SHP77 (cell line): ENCODE measurements at regions not wholly inside any gene's neighbourhood (a gene's known extent, or its start where the extent isn't known, plus 50 kb on each side); places are given as distances from the start of the nearest gene placed in this dataset.
A peak's percentile ranks its signal among the peaks of the same experiment; 100 is the strongest.
"Not testable (repeated sequence)": the region's sequence is repeated elsewhere in the genome, so short reads cannot be mapped to it uniquely, and the experiment has no call there.

Experiments used
- DNase-seq, 2 experiments: peaks; one replicate each; lab custom pipeline; 2025; lab: John Stamatoyannopoulos, UW

DNA sequence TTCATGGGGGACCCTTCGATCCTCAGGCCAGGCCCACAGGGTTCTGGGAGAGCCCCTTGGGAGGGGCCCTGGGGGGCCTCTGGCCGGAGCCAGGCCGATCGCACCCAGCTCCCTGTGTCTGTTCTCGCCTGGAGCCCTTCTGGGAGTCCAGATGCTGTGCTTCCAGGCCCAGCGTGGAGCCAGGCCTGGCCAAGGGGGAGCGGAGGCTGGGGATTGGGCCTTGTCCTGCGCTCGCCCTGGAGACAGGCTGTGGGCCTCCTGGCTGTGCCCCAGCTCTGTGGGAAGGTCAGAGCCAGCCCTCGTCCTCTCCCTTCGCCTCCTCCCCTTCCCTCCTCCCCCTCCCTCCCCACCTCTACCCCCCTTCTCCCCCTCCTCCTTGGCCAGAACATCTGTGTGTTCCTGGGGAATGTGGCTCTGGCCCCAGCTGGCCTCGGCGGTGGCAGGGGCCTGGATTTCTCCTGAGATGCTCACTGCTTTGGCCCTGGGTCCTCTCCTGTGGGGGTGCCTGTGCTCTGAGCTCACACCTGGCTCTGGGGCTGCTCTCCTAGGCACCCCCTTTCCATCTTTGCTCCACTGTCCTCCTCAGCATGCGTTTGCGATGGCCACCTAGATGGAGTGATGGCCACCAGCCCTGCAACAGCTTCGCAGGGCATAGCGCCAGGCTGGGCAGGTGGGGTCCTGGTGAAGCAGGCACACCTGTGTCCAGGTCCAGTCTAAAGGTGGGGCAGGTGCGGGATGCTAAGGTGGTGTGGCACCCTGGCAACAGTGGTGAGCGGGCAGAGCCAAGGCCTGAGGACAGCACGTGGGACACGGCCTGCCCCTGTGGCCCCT is 90.6 kb upstream of the CIBAR2 start:
- DNase-seq, result peak; percentile 34 to 36

DNA sequence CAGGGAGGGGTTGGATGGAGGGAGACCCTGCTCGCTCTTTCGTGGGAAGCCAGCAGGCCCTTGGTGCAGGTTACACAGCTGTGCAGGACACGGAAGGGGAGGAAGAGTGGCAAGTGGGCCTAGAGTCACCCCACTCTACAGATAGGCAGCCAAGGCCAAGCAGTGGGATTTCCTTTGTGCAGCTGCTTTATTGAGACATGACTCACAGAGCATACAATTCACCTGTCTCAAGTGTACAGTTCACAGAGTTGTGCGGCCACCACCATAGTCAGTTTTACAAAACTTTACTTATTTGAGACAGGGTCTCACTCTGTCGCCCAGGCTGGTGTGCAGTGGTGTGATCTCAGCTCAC is 91.2 kb upstream of the CIBAR2 start:
- peak in 1 of 2 experiments; percentile 26 for DNase-seq

DNA sequence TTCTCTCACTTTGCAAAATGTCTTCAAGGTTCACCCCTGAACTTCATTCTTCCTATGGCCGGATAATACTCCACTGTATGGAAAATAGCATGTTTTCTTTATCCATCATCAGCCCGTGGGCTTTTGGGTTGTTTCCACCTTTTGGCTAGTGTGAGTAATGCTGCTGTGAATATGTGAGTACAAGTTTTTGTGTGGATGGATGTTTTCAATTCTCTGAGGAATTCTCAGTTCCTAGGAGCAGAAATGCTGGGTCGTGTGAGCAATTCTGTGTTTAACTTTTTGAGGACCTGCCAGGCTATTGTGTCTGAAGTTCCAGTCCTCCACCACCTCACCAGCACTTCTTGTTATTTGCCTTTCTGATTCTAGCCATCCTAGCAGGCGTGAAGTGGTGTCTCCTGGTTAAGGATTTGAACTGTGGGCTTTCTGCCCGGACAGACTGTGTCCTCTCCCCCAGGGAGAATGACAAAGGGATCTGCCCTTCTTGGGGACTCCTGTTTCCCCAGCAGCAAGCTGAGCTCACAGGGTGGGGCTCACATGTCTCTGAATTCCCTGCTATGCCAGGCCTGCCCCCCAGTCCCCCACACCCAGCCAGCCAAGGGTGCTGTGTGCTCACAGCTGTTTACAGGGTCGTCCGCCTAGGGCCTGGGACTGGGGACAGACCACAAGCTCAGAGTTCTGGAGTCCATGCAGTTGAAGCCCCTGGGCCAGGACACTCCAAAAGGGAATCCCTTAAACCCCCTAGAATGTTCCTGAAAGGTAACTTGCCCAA is 92.2 kb upstream of the CIBAR2 start:
- no peak for DNase-seq

DNA sequence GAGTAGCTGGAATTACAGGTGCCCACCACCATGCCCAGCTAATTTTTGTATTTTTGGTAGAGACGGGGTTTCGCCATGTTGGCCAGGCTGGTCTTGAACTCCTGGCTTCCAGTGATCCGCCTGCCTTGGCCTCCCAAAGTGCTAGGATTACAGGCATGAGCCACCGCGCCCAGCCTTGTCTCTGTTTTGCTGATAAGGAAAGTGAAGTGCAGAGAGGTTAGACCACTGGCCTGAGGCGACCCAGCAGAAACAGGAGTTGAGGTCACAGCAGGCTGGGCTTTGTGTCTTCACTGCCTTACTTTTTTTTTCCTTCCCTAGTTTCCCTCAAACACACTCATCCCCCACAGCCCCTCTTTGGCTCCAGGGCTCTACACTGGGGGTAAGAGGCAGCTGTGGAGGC is 93.0 kb upstream of the CIBAR2 start:
- DNase-seq, result not testable (repeated sequence)

DNA sequence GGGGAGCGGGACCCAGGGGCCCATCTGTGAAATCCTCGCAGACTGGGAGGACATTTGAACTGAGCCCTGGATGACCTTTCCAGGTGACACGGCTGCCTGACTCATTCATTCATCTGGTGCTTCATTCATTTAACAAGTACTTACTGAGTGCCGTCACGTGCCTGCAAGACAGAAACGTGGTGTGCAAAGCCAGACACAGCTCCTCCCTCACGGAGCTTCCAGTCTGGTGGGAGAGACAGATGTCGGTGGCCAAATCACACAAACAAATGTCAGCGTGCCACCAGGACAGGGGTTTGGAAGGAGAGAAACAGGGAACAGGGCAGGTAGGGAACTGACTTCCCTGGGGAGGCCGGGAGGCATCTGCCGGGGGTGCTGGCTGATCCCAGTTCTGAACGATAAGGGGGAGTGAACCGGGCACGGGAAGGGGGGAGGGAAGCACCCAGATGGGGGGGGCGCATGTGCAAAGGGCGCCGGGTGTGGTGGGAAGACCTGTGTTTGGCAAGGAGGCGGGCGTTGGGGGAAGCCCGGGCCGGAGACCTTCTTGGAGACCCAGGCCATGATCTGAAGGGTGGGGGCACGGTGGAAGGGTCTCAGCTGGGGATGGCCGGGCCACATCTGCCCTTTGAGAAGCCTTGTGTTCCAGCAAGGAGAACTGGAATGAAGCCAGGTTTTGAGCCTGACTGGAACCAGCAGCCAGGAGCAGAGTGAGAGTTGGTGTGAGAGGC is 93.6 kb upstream of the CIBAR2 start:
- peak; percentile 40 to 62 for DNase-seq

DNA sequence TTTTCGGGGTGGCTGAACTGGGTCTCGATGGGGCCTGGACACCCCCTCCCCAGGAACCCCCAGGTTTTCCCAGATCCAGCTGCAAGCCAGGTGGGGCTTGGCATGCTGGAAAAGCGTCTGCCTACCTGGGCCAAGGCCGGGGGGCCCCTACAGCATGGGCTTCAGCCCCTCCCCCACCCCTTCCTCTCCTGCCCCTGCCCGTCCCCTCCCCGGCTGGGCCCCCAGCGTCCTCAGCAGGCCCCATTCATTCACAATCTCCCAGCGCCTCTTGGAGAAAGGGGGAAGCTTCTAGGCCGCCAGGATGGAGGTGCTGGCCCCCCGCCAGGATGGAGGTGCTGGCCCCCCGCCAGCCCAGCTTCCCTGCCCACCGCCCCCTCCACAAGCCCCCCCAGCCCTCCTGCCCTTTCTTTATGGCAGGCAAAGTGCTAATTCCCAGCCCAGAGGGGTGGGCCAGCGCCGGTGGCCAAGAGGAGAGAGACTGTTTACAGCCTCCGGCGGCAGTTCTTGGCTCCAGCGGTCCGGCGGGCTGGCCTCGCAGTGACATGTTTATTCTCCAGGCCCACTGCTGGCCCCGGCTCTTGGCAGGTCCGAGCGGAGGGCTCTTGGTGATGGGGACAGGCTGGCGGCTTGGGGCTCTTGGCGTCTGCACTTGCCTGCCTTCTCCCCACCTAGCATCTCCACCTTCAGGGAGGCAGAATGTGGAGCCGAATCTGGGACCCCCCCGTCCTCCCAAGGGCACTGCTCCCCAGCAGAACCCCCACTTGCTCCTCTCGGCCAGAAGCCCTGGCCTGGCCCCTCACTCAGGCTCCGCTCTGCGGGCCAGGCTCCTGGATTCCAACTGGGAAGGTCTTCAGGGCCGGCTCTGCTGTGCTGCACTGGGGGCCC is 94.4 kb upstream of the CIBAR2 start:
- peak in 1 of 2 experiments; percentile 41 for DNase-seq

DNA sequence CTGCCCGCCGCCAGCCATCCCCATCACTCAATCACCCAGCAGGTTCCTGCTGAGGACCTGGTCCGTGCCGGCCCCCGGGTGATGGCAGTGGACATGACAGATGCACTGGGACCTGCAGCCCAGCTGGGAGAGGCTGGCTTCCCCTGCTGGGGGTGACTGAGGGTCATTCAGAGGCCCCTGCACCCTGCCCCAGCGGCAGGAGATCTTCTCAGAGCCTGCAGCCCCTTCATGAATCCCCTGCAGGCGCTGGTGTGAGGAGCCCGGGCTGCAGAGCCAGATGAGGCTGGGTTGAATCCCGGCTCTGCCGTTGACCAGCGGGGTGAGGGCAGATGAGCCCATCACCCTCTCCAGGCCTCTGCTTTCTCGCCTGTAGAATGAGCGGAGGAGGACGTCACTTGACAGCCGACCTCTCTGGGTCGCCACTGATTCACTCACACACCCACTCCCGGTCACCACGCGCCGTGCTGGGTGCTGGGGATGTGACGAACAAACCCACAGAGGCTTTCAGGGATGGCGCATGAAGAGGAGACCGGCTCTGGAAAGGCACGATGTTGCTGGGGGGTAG is 95.2 kb upstream of the CIBAR2 start:
- DNase-seq, result no peak

DNA sequence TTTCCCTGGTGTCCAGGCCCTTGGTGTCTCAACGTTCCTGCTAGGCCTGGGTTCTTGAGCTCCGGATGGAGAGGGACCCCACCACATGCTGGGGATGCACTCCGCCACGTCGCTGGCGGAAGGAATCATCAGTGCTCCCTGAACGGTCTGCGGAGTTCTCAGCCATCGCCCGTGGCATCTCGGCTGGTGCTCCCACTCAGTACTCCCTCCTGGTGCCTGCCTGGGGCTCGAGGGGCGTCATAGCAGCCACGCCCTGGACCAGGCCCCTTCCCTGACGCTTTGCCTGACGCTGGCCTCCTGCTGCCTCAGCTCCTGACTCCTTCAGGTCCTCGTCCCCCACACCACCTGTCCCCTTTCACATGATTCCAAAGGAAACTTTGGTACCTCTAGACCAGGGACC is 95.9 kb upstream of the CIBAR2 start:
- no peak for DNase-seq

DNA sequence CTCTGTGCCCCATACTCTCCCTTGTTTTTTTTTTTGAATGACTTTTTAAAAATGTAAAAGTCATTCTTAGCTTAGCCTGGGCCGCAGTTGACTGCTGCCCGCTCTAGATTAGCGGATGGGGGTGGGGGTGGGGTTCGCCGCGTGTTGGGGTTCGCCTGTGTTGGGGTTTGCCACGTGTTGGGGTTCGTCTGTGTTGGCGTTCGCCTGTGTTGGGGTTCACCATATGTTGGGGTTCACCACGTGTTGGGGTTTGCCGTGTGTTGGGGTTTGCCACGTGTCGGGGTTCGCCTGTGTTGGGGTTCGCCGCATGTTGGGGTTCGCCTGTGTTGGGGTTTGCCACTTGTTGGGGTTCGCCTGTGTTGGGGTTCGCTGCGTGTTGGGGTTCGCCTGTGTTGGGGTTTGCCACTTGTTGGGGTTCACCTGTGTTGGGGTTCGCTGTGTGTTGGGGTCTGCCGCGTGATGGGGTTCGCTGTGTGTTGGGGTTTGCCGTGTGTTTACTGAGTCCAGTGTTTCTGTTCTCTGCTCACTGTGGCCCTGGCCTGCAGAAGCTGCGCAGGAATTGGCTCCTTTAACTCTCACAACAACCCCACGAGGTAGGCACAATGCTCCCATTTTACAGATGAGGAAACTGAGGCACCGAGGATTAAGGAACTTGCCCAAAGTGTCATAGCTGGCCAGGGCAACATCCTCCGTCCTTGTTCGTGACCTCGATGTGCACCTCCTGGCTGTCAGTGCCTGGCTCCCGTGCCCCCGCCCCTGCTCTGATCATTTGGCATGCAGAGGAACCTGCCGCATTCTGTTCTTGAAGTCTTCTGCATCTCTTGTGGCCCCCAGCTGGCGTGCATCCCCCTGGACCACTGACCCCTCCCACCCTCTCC is 96.6 kb upstream of the CIBAR2 start:
- no peak for DNase-seq

DNA sequence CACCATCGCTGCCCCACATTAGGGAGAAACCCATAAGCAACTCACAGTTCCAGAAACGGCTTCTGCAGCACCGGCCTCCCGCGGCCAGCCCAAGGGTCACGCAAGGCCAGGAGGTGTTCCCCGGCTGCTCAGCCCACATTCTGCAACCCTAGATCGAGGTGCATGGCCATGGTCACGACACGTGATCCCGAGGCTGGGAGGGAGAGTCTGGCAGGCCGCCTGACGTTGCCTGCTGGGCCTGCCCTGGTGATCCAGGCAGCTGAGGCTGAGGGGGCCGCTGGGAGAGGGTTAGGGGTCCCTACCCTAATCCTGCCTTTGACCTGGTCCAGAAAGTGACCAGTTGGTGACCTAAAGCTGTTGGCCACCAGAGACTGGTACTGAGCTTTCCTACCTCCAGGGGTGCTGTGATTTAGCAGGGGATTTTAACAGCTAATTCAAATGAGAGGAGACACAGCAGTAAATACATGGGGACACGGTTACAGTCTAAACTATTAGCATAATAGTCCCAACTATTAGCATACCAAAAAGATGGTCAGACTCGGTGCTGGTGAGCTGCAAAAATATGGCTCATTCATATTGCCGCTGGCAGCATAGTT is 97.4 kb upstream of the CIBAR2 start:
- no peak for DNase-seq

DNA sequence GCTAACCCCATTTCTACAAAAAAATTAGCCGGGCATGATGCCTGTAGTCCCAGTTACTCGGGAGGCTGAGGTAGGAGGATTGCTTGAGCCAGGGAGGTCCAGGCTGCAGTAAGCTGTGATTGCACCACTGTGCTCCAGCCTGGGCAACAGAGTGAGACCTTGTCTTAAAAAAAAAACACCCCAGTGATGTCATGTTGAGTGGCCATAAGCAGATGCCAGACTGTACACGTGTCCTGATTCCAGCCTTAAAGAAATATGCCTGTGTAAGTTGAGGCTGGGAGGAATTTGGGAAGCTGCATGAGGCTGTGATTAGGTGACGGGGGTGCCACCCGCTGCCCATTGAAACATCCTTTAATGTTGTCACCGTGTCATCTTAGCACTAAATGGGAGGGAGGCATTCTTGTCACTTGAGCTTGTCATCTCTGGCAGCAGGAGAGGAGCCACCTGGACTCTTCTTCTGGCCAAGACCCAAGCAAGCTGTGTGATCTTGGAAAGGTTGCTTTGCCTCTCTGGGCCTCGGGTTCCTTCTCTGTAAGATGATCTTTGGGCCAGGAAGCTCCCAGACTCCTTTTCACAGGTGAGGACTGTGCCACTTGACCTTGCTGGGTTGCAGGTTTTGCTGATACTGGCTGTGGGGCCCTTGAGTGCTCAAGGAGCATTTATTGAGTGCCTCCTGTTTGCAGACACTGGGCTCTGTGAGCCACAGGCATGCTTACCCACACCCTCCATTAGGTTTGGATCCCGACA is 98.3 kb upstream of the CIBAR2 start:
- no peak for DNase-seq

DNA sequence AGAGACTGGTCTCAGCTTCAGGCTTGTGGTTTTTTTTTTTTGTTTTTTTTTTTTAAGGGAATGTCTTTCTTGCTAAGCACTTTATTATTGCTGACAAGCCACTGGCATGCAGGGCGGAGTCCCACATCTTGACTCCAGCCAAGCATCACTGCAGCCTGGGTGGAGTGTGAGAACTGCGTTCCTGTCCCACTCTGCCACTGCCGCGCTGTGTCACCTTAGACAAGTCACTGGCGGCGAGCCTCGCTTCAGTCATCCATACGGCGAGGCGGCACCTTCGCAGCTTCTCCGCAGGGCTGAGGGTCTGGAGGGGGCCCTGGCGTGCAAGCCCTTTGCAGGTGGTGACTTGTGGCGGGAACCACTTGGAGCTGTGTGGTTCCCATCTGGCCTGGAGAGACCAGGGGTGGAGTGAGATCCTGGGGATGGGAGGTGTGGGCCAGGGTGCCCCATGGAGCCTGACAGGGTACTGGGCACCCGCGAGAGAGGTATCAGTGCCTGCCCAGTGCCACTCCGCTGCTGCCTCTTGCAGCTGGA is 99.1 kb upstream of the CIBAR2 start:
- no peak for DNase-seq

DNA sequence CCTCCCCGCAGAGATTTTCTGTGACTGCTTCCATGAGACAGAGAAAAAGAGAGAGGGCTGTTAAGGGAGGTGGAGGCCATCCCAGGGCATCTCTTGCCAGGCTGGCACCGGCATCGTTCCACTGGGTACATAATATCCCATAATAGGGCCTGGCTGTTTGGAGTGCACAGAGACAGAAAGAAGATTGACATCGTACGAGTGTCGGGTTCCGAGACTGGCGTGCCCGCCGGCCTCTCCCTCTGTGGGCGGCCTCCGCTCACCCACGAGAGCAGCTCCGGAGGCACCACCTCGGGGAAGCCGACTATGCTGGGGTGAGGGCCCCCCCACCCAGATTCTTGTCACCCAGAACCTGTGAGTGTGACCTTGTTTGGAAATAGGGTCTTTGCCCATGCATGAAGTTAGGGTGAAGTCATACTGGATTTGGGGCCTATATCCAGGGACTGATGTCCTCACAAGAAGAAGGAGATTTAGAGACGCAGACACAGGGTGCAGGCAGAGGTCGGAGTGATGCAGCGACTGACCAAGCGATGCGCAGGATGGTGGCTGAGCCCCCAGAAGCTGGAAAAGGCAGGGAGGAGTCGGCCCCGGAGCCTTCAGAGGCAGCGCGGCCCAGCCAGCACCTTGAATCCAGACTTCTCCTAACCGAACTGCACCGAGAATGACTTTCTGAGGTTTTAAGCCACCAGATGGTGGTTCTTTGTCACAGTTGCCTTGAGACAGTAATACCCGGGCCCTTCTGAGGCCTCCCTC is 101.8 kb upstream of the CIBAR2 start:
- no peak for DNase-seq

DNA sequence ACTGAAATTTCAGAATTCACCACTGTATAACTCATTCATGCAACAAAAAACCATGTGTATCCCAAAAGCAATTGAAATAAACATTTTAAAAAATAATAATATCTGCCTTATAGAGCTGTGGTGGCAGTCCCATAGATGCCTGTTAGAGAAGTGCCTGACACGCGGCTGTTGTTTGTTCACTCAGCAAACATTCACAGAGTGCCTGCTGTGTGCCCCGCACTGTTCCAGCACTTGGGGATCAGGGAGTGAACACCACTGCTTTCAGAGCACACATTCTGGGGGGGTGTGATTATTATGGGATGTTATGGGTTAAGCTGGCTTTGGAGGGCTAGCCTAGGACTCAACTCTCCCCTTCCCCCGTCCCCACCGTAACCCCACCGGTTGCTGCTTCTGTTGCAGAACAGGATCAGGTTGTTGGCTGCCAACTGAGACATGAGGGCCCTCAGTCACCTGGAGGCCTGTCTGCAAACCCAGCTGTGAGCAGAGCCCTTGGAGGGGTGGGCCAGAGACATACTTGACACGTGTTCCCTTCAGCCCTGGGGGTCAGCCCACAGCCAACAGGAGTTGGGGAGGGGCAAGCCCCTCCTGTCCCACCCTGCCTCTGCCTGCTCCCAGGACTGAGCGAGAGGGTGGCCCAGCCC is 103.3 kb upstream of the CIBAR2 start:
- no peak for DNase-seq

DNA sequence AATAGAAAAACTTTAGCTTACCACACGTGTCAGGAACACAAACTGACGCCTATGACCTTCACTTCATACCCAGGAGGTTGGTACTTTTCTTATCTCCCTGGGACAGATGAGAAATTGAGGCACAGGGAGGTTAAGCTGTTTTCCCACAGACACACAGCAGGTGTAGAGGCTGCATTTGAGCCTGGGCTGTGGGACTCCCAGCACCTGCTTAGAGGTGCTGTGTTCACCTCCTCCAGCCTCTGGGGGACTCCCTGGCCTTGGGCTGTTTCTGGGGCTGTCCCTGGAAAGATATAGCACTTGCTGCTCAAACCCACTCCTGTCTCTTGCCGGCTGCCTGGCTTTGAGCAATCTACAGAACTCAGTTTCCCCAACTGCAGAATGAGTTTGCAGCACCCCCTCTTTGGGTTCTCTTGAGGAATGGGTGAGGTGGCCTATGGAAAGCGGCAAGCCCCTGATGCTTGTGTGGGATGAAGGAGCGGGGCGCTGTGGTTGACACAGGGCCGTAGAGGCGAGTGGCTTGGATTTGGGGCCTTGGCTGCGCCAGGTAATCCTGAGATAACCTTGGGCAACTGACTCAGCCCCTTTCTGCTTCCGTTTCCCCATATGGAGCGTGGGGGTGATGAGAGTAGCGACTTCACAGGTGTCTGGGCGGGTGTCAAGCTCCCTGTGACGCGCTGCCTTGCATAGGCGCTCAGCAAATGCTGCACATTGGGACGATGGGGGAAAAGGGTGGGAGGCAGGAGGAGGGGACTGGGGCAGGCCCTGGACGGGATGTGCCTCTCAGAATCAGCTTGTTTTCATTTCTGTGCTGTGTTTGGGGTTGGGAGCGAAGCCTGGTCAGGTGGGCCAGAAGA is 104.5 kb upstream of the CIBAR2 start:
- no peak for DNase-seq

DNA sequence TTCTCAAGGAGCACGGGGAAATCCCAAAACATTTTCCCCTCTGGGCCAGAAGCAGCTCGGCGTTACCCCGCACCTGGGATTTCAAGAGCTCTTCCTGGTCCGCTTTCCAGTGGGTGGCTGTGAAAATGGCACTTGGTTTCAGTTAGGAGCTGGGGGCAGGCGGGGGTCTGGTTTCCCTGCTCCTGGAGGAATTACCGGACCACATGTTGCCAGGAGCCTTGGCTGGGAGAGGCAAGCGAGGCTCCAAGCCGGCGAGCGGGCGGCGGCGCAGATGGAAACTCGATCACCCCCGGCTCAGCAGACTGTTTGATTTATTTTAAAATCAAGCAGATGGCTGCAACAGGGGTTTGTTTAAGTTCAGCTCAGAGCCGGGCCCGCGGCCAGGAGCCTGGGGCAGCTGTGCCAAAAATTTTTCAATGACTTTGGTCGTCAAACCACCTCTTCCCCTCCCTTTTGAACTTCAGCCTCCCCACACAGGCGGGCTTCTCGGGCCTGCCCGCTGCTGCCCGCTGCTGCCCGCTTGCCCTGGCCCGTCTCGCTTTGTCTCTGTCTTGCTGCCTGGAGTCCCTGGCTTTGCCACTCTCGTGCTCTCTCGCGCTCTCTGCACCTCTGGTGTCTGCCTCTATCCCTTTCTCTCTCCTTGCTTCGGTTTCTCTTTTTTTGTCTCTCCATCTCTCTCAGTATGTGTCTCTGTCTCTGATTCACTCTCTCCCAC is 108.0 kb upstream of the CIBAR2 start:
- DNase-seq, result peak; percentile 94 to 97
